Panc1 (cell line): ENCODE measurements at regions not wholly inside any gene's neighbourhood (a gene's known extent, or its start where the extent isn't known, plus 50 kb on each side); places are given as distances from the start of the nearest gene placed in this dataset.

Experiments
- CTCF ChIP-seq: fragments of 450-650 bp; IDR thresholded peaks from 2 replicates; pipeline ENCODE4 v1.5.1; 2017; ENCODE audit warnings: mild to moderate bottlenecking
- REST ChIP-seq, 2 experiments: IDR thresholded peaks; 2 replicates each; pipeline ENCODE4 v1.6.1; 2011 to 2012; ENCODE audit warnings: low read depth in 2 of 2, control low read depth in 1 of 2, low read length in 1 of 2, mild to moderate bottlenecking in 1 of 2, moderate library complexity in 1 of 2; ENCODE audit not compliant: insufficient read depth in 1 of 2
- TCF7L2 ChIP-seq: IDR thresholded peaks from 2 replicates; pipeline ENCODE4 v1.6.1; 2011; ENCODE audit warnings: mild to moderate bottlenecking, low read depth, low read length, inconsistent platforms

- TF ChIP-seq TCF7L2 (no peak), CTCF (no peak), REST (IDR thresholded peaks at IDR 0.05; ENCODE audit: insufficient read depth in 1 of 2, low read depth in 2 of 2, low read length in 1 of 2) (no peak)
Measured at GRCh38 chr9:126208216-126208758, 118.3 kb upstream of the MVB12B start.
